HUES6 (cell line): ENCODE measurements at regions not wholly inside any gene's neighbourhood (a gene's known extent, or its start where the extent isn't known, plus 50 kb on each side); places are given as distances from the start of the nearest gene placed in this dataset.

ENCODE experiments used
- H3K27ac ChIP-seq: 2 replicates; pipeline ENCODE4 v1.7.0; 2013; ENCODE audit warnings: low read depth, mild to moderate bottlenecking, low read length, inconsistent platforms
- H3K27me3 ChIP-seq: 2 replicates; pipeline ENCODE4 v1.6.1; 2013; ENCODE audit warnings: low read length; ENCODE audit not compliant: control insufficient read depth, insufficient read depth
- H3K36me3 ChIP-seq: 2 replicates; pipeline ENCODE4 v1.6.1; 2013; ENCODE audit warnings: low read length; ENCODE audit not compliant: control insufficient read depth, insufficient read depth
- H3K4me1 ChIP-seq: 2 replicates; pipeline ENCODE4 v1.6.1; 2013; ENCODE audit warnings: low read length; ENCODE audit not compliant: control insufficient read depth, insufficient read depth
- H3K4me3 ChIP-seq: 2 replicates; pipeline ENCODE4 v1.5.1; 2013; ENCODE audit warnings: low read depth, low read length
- H3K9ac ChIP-seq: one replicate; pipeline ENCODE4 v1.6.1; 2013; ENCODE audit warnings: mild to moderate bottlenecking, low read length
- H3K9me3 ChIP-seq: 2 replicates; pipeline ENCODE4 v1.6.1; 2013; ENCODE audit warnings: low read depth, low read length; ENCODE audit not compliant: control insufficient read depth, insufficient read depth

- Histone ChIP-seq H3K27me3 (no peaks in the 10 kb centered on the region), H3K4me3 (no peak overlapping the region), H3K4me1 (no peaks in the 10 kb centered on the region), H3K27ac (no peak overlapping the region), H3K9ac (no peak overlapping the region), H3K36me3 (no peaks in the 10 kb centered on the region), H3K9me3 (no peaks in the 10 kb centered on the region)
Measured at GRCh38 chr4:19722404-19722803, 529.3 kb upstream of the SLIT2 start.

GRCh38 chr4:19721587-19721986 is 530.1 kb upstream of the SLIT2 start:
- no peaks in the 10 kb centered on the region for H3K4me1 ChIP-seq
- no peaks in the 10 kb centered on the region for H3K27me3 ChIP-seq
- no peak overlapping the region for H3K9ac ChIP-seq
- no peaks in the 10 kb centered on the region for H3K9me3 ChIP-seq
- H3K4me3 ChIP-seq: no peak overlapping the region
- no peaks in the 10 kb centered on the region for H3K36me3 ChIP-seq
- H3K27ac ChIP-seq: no peak overlapping the region

- H3K4me1 ChIP-seq: no peaks in the 10 kb centered on the region
Measured at GRCh38 chr4:19720610-19721009, 531.1 kb upstream of the SLIT2 start.

GRCh38 chr4:19720190-19720589 is 531.5 kb upstream of the SLIT2 start:
- no peaks in the 10 kb centered on the region for H3K9me3 ChIP-seq
- no peak overlapping the region for H3K27ac ChIP-seq
- no peak overlapping the region for H3K9ac ChIP-seq
- no peaks in the 10 kb centered on the region for H3K27me3 ChIP-seq
- no peaks in the 10 kb centered on the region for H3K36me3 ChIP-seq
- H3K4me1 ChIP-seq: no peaks in the 10 kb centered on the region
- H3K4me3 ChIP-seq: no peak overlapping the region

More at GRCh38 chr4:19720610-19721009, 531.1 kb upstream of the SLIT2 start:
- Histone ChIP-seq H3K27me3 (no peaks in the 10 kb centered on the region), H3K36me3 (no peaks in the 10 kb centered on the region), H3K9me3 (no peaks in the 10 kb centered on the region), H3K27ac (no peak overlapping the region), H3K4me3 (no peak overlapping the region), H3K9ac (no peak overlapping the region)

- H3K4me3 ChIP-seq: no peak overlapping the region
- no peaks in the 10 kb centered on the region for H3K4me1 ChIP-seq
- H3K27me3 ChIP-seq: no peaks in the 10 kb centered on the region
- H3K27ac ChIP-seq: no peak overlapping the region
- H3K9me3 ChIP-seq: no peaks in the 10 kb centered on the region
- H3K9ac ChIP-seq: no peak overlapping the region
- no peaks in the 10 kb centered on the region for H3K36me3 ChIP-seq
Measured at GRCh38 chr4:19711871-19712270, 539.8 kb upstream of the SLIT2 start.

- H3K4me1 ChIP-seq: no peaks in the 10 kb centered on the region
- H3K27ac ChIP-seq: no peak overlapping the region
- H3K36me3 ChIP-seq: no peaks in the 10 kb centered on the region
- H3K9ac ChIP-seq: no peak overlapping the region
- no peaks in the 10 kb centered on the region for H3K9me3 ChIP-seq
- H3K27me3 ChIP-seq: no peaks in the 10 kb centered on the region
- no peak overlapping the region for H3K4me3 ChIP-seq
Measured at GRCh38 chr4:19707876-19708275, 543.8 kb upstream of the SLIT2 start.

GRCh38 chr4:19703391-19703790 is 548.3 kb upstream of the SLIT2 start:
- H3K9me3 ChIP-seq: no peaks in the 10 kb centered on the region
- no peaks in the 10 kb centered on the region for H3K27me3 ChIP-seq
- H3K27ac ChIP-seq: no peak overlapping the region
- no peaks in the 10 kb centered on the region for H3K4me1 ChIP-seq
- no peak overlapping the region for H3K9ac ChIP-seq
- H3K4me3 ChIP-seq: no peak overlapping the region
- no peaks in the 10 kb centered on the region for H3K36me3 ChIP-seq

- Histone ChIP-seq H3K4me3 (no peak overlapping the region), H3K4me1 (no peaks in the 10 kb centered on the region), H3K9ac (no peak overlapping the region), H3K27me3 (no peaks in the 10 kb centered on the region), H3K36me3 (no peaks in the 10 kb centered on the region), H3K27ac (no peak overlapping the region), H3K9me3 (no peaks in the 10 kb centered on the region)
Measured at GRCh38 chr4:19700992-19701391, 550.7 kb upstream of the SLIT2 start.

GRCh38 chr4:19698961-19699360 is 552.7 kb upstream of the SLIT2 start:
- H3K9ac ChIP-seq: no peak overlapping the region
- no peaks in the 10 kb centered on the region for H3K27me3 ChIP-seq
- H3K4me3 ChIP-seq: no peak overlapping the region
- H3K9me3 ChIP-seq: no peaks in the 10 kb centered on the region
- H3K27ac ChIP-seq: no peak overlapping the region
- no peaks in the 10 kb centered on the region; the same call in 1 of the 2 replicates for H3K4me1 ChIP-seq
- no peaks in the 10 kb centered on the region for H3K36me3 ChIP-seq

GRCh38 chr4:19694812-19695211 is 556.9 kb upstream of the SLIT2 start:
- Histone ChIP-seq H3K27ac (no peak overlapping the region), H3K4me1 (no peaks in the 10 kb centered on the region; the same call in 1 of the 2 replicates), H3K36me3 (no peaks in the 10 kb centered on the region), H3K4me3 (no peak overlapping the region), H3K27me3 (no peaks in the 10 kb centered on the region), H3K9ac (no peak overlapping the region), H3K9me3 (no peaks in the 10 kb centered on the region)

GRCh38 chr4:19693936-19694570 is 557.7 kb upstream of the SLIT2 start:
- H3K4me1 ChIP-seq: no peaks in the 10 kb centered on the region; the same call in 1 of the 2 replicates
- no peaks in the 10 kb centered on the region for H3K27me3 ChIP-seq
- no peaks in the 10 kb centered on the region for H3K36me3 ChIP-seq
- H3K9me3 ChIP-seq: no peaks in the 10 kb centered on the region
- H3K9ac ChIP-seq: no peak overlapping the region
- no peak overlapping the region for H3K27ac ChIP-seq
- no peak overlapping the region for H3K4me3 ChIP-seq
